B cell (primary cell): ENCODE measurements at regions not wholly inside any gene's neighbourhood (a gene's known extent, or its start where the extent isn't known, plus 50 kb on each side); places are given as distances from the start of the nearest gene placed in this dataset.

Experiments
- ATAC-seq: fragments of 200-7000 bp; cut with Tn5 transposase; one replicate; pipeline ENCODE4 v1.10.0; 2021; ENCODE audit warnings: low read depth, mild to moderate bottlenecking, moderate number of reproducible peaks, moderate library complexity
- CTCF ChIA-PET: fragments of 350-600 bp; sonication (Branson Sonifier 250); formaldehyde crosslinking; loops from one replicate; lab custom pipeline; 2021; ENCODE audit warnings: antibody characterized with exemption, inconsistent platforms; lab: Charles Lee
- POLR2A ChIA-PET: fragments of 350-600 bp; sonication (Branson Sonifier 250); formaldehyde crosslinking; loops from one replicate; lab custom pipeline; 2021; ENCODE audit warnings: antibody characterized with exemption; lab: Charles Lee
- DNase-seq: peaks from one replicate; pipeline ENCODE4 v3.0.0; 2013
- H2AFZ ChIP-seq: 2 replicates; pipeline ENCODE4 v1.6.1; 2012; ENCODE audit warnings: mild to moderate bottlenecking, low read depth, low read length; ENCODE audit not compliant: insufficient read depth, poor library complexity, severe bottlenecking
- H3K27ac ChIP-seq, 2 donors: 1 replicate in 1 of 2; 2 replicates in 1 of 2; pipeline ENCODE4 v1.5.1; 2012 to 2013; ENCODE audit warnings: low read length in 2 of 2, mild to moderate bottlenecking in 2 of 2, moderate library complexity in 1 of 2
- H3K27me3 ChIP-seq, 4 experiments: fragments of 200-600 bp in 1 of 4; sonication (generic) in 1 of 4; replicated peaks in 1 of 4; 1 replicate in 2 of 4; 2 replicates in 2 of 4; pipeline versions ENCODE4 v1.6.1 to v1.7.0; 2013 to 2016; ENCODE audit warnings: low read length in 3 of 4, mild to moderate bottlenecking in 2 of 4, mixed read lengths in 1 of 4, moderate library complexity in 1 of 4; ENCODE audit not compliant: insufficient read depth in 4 of 4, control insufficient read depth in 3 of 4; ENCODE audit errors: control extremely low read depth in 1 of 4
- H3K36me3 ChIP-seq, 2 experiments: replicated peaks in 1 of 2; 1 replicate in 1 of 2; 2 replicates in 1 of 2; pipeline versions ENCODE4 v1.6.1 to v1.7.1; 2013; ENCODE audit warnings: low read length in 1 of 2; ENCODE audit not compliant: insufficient read depth in 2 of 2, control insufficient read depth in 1 of 2; ENCODE audit errors: control extremely low read depth in 1 of 2, extremely low read depth in 1 of 2
- H3K4me1 ChIP-seq, 2 donors: fragments of 200-600 bp in 1 of 2; sonication (generic) in 1 of 2; 1 replicate in 1 of 2; 2 replicates in 1 of 2; pipeline versions ENCODE4 v1.5.1 to v1.6.1; 2013 to 2017; ENCODE audit warnings: low read length in 2 of 2; ENCODE audit not compliant: control insufficient read depth in 2 of 2, insufficient read depth in 2 of 2
- H3K4me2 ChIP-seq: replicated peaks from 2 replicates; pipeline ENCODE3; 2012; ENCODE audit warnings: mild to moderate bottlenecking, low read depth, low read length; ENCODE audit not compliant: poor library complexity, severe bottlenecking
- H3K4me3 ChIP-seq, 5 experiments: fragments of 200-600 bp in 1 of 5; sonication (generic) in 1 of 5; 1 replicate in 3 of 5; 2 replicates in 2 of 5; pipeline versions ENCODE4 v1.5.1 to v1.7.0; 2011 to 2016; ENCODE audit warnings: low read length in 4 of 5, mild to moderate bottlenecking in 4 of 5, low read depth in 2 of 5, control low read depth in 1 of 5, moderate library complexity in 1 of 5; ENCODE audit not compliant: insufficient read depth in 1 of 5; ENCODE audit errors: control extremely low read depth in 1 of 5, extremely low read depth in 1 of 5
- H3K79me2 ChIP-seq: fragments of 200-600 bp; sonication (generic); one replicate; pipeline ENCODE4 v1.6.0; 2016; ENCODE audit warnings: low read length; ENCODE audit not compliant: control insufficient read depth, insufficient read depth
- H3K9ac ChIP-seq: fragments of 200-600 bp; sonication (generic); 2 replicates; pipeline ENCODE4 v1.6.1; 2017; ENCODE audit warnings: mild to moderate bottlenecking, low read length, moderate library complexity
- H3K9me3 ChIP-seq, 3 donors: one replicate each; pipeline versions ENCODE4 v1.6.1 to v1.7.1; 2013; ENCODE audit warnings: low read length in 2 of 3; ENCODE audit not compliant: control insufficient read depth in 2 of 3, insufficient read depth in 1 of 3; ENCODE audit errors: control extremely low read depth in 1 of 3
- H4K20me1 ChIP-seq: 2 replicates; pipeline ENCODE4 v1.6.0; 2012; ENCODE audit warnings: mild to moderate bottlenecking, low read length; ENCODE audit not compliant: insufficient read depth, control insufficient read depth, poor library complexity, severe bottlenecking
- H3K27ac Mint-ChIP-seq: one replicate; pipeline ENCODE4 v1.8.0; 2021; ENCODE audit warnings: mixed read lengths
- H3K27me3 Mint-ChIP-seq: one replicate; pipeline ENCODE4 v1.8.0; 2021; ENCODE audit warnings: mixed read lengths
- H3K4me1 Mint-ChIP-seq: one replicate; pipeline ENCODE4 v1.8.0; 2021; ENCODE audit warnings: mixed read lengths
- H3K4me3 Mint-ChIP-seq: one replicate; pipeline ENCODE4 v1.8.0; 2021; ENCODE audit warnings: mixed read lengths
- H3K9me3 Mint-ChIP-seq: one replicate; pipeline ENCODE4 v1.8.0; 2022; ENCODE audit warnings: mixed read lengths; ENCODE audit not compliant: insufficient read depth
- CTCF ChIP-seq: fragments of 200-600 bp; IDR thresholded peaks from one replicate; pipeline ENCODE4 v1.8.0; 2022; ENCODE audit warnings: antibody characterized with exemption, mild to moderate bottlenecking
- EZH2 ChIP-seq: IDR thresholded peaks from 2 replicates; pipeline ENCODE4 v1.6.1; 2012; ENCODE audit warnings: borderline replicate concordance, low read depth, mild to moderate bottlenecking, moderate library complexity, low read length; ENCODE audit not compliant: insufficient read depth, poor library complexity, severe bottlenecking
- WGBS: methylation state at CpG from one replicate; pipeline ENCODE4 v1.1.5; 2013; ENCODE audit warnings: missing lambda C conversion rate; ENCODE audit not compliant: insufficient coverage; 5-methylcytosine and 5-hydroxymethylcytosine counted together
- intact Hi-C: fragments of 100-400 bp; cut with micrococcal nuclease; formaldehyde crosslinking; loops from one replicate; pipeline ENCODE4 v1.10.0; 2022

- Histone ChIP-seq H4K20me1 (no peaks in the 10 kb centered on the region), H3K27ac (no peak overlapping the region), H2AFZ (no peak overlapping the region), H3K4me3 (no peak overlapping the region), H3K79me2 (no peaks in the 10 kb centered on the region), H3K9me3 (no peaks in the 10 kb centered on the region), H3K9ac (no peak overlapping the region), H3K4me1 (no peaks in the 10 kb centered on the region), H3K36me3 (no peaks in the 10 kb centered on the region), H3K4me2 (no peak overlapping the region), H3K27me3 (no peaks in the 10 kb centered on the region)
- TF ChIP-seq CTCF (no peak), EZH2 (no peak)
- Mint-ChIP-seq H3K4me1 (no peaks in the 10 kb centered on the region), H3K4me3 (no peak overlapping the region), H3K9me3 (peaks cover 3% of the 10 kb centered on the region), H3K27ac (no peak overlapping the region), H3K27me3 (no peaks in the 10 kb centered on the region)
- 0% methylated on average over 3 of the region's 4 CpGs for WGBS
- DNase-seq (no peak), ATAC-seq (no peak)
- intact Hi-C loops: no loop called here
- ChIA-PET CTCF (no interaction called here), POLR2A (no interaction called here)
Measured at GRCh38 chr2:81876624-81877023, 1572.1 kb upstream of the LRRTM1 start.

- ChIA-PET POLR2A (no interaction called here), CTCF (no interaction called here)
- H3K9me3 ChIP-seq: no peaks in the 10 kb centered on the region
- no peaks in the 10 kb centered on the region for H3K4me1 ChIP-seq
- H3K4me2 ChIP-seq: no peak overlapping the region
- H3K36me3 ChIP-seq: no peaks in the 10 kb centered on the region
- Mint-ChIP-seq H3K9me3 (peaks cover 2% of the 10 kb centered on the region), H3K27ac (no peak overlapping the region), H3K4me1 (no peaks in the 10 kb centered on the region), H3K4me3 (no peak overlapping the region), H3K27me3 (no peaks in the 10 kb centered on the region)
- TF ChIP-seq CTCF (no peak), EZH2 (no peak)
- H3K9ac ChIP-seq: no peak overlapping the region
- intact Hi-C loops: no loop called here
- ATAC-seq (no peak), DNase-seq (no peak)
- no peak overlapping the region for H3K4me3 ChIP-seq
- no CpG with 5 or more reads among the region's 1 CpG for WGBS
- no peak overlapping the region for H3K27ac ChIP-seq
- no peaks in the 10 kb centered on the region for H4K20me1 ChIP-seq
- H3K79me2 ChIP-seq: no peaks in the 10 kb centered on the region
- no peak overlapping the region for H2AFZ ChIP-seq
- H3K27me3 ChIP-seq: no peaks in the 10 kb centered on the region
Measured at GRCh38 chr2:81872006-81872405, 1567.5 kb upstream of the LRRTM1 start.
